ENCODE measurements at regions not wholly inside any gene's neighbourhood (a gene's known extent, or its start where the extent isn't known, plus 50 kb on each side); places are given as distances from the start of the nearest gene placed in this dataset.

DNA sequence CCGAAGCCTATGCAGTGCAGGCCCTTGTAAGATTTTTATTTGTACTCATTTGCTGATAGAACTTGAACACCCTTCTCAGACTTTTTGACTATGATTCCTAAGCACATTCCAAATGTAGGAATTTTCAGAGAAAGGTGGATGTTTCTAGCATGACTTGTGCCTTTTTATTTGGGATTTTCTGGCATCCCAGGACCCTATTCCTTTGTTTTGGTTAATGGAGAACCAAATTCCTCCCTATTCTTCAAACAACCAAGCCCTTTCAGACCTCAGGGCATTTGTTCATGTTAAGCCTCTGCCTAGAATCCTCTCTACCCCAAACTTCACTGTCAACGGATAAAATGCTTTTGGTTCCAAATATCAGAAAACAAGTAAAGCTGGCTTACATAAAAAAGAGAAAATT lies 371.1 kb downstream of the DDX10 start:
- ATAC-seq = no peak
- no peaks in the 10 kb centered on the region for H3K36me3 ChIP-seq (ENCODE audit: control insufficient read depth in 1 of 2, insufficient read depth in 2 of 2, low read length in 2 of 2)
- RAD21 ChIA-PET (ENCODE audit: low non-redundant PET in 1 of 2, low total read pairs in 2 of 2, uncharacterized antibody in 2 of 2, unreplicated experiment in 2 of 2) = no interaction called here
- no peaks in the 10 kb centered on the region for H3K4me1 ChIP-seq (ENCODE audit: control insufficient read depth in 1 of 2, insufficient read depth in 2 of 2, low read length in 2 of 2)
- H3K9me3 ChIP-seq (ENCODE audit: control insufficient read depth in 1 of 2, insufficient read depth in 1 of 2, low read depth in 1 of 2, low read length in 2 of 2) = no peaks in the 10 kb centered on the region
- no peak overlapping the region for H3K4me3 ChIP-seq (replicated peaks in 1 of 2; ENCODE audit: low read depth in 1 of 2, low read length in 2 of 2)
- no peak overlapping the region for H3K4me2 ChIP-seq (ENCODE audit: low read length)
- CTCF ChIA-PET = no interaction called here
- intact Hi-C loops (cut with micrococcal nuclease) = no loop called here
- H2AFZ ChIP-seq (ENCODE audit: low read depth, low read length, poor library complexity, severe bottlenecking) = no peak overlapping the region
- DNase-seq (ENCODE audit: low read depth, low spot score) = no peak
- no peaks in the 10 kb centered on the region for H3K9me2 ChIP-seq (ENCODE audit: insufficient read depth)
- BruUV-seq (replicated peaks) = no TSS peak
- no peaks in the 10 kb centered on the region for H4K20me1 ChIP-seq (ENCODE audit: insufficient read depth)
- H3K79me2 ChIP-seq (ENCODE audit: insufficient read depth, low read length) = no peaks in the 10 kb centered on the region
- no peak for TF ChIP-seq ZFX (IDR thresholded peaks at IDR 0.05)
- TF ChIP-seq, protein P1, sequence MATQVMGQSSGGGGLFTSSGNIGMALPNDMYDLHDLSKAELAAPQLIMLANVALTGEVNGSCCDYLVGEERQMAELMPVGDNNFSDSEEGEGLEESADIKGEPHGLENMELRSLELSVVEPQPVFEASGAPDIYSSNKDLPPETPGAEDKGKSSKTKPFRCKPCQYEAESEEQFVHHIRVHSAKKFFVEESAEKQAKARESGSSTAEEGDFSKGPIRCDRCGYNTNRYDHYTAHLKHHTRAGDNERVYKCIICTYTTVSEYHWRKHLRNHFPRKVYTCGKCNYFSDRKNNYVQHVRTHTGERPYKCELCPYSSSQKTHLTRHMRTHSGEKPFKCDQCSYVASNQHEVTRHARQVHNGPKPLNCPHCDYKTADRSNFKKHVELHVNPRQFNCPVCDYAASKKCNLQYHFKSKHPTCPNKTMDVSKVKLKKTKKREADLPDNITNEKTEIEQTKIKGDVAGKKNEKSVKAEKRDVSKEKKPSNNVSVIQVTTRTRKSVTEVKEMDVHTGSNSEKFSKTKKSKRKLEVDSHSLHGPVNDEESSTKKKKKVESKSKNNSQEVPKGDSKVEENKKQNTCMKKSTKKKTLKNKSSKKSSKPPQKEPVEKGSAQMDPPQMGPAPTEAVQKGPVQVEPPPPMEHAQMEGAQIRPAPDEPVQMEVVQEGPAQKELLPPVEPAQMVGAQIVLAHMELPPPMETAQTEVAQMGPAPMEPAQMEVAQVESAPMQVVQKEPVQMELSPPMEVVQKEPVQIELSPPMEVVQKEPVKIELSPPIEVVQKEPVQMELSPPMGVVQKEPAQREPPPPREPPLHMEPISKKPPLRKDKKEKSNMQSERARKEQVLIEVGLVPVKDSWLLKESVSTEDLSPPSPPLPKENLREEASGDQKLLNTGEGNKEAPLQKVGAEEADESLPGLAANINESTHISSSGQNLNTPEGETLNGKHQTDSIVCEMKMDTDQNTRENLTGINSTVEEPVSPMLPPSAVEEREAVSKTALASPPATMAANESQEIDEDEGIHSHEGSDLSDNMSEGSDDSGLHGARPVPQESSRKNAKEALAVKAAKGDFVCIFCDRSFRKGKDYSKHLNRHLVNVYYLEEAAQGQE (IDR thresholded peaks at IDR 0.05; ENCODE audit: low read depth) = no peak
- TF ChIP-seq EZH2 (IDR thresholded peaks at IDR 0.05) = no peak
- no peak for TF ChIP-seq FOSL1 (IDR thresholded peaks at IDR 0.05; ENCODE audit: low read depth)
- no peak for TF ChIP-seq CBX3 (IDR thresholded peaks at IDR 0.05; ENCODE audit: low read depth)
- H3K27ac ChIP-seq (ENCODE audit: low read depth, low read length) = no peak overlapping the region
- no peaks in the 10 kb centered on the region for H3K27me3 ChIP-seq (ENCODE audit: insufficient read depth, low read length)
- POLR2A ChIA-PET = no interaction called here
- no peak overlapping the region for H3K9ac ChIP-seq (ENCODE audit: low read length)
